HG03469 (cell line): ENCODE measurements at regions not wholly inside any gene's neighbourhood (a gene's known extent, or its start where the extent isn't known, plus 50 kb on each side); places are given as distances from the start of the nearest gene placed in this dataset.
"Not testable (repeated sequence)": the region's sequence is repeated elsewhere in the genome, so short reads cannot be mapped to it uniquely, and the experiment has no call there.

Source experiments
- ATAC-seq: cut with Tn5 transposase; IDR thresholded peaks from one replicate; pipeline ENCODE4 v1.9.1; 2021; ENCODE audit warnings: mild to moderate bottlenecking, moderate library complexity, moderate number of reproducible peaks; ENCODE audit not compliant: unreplicated experiment

GRCh38 chr12:127157501-127158366 is 1109.2 kb upstream of the TMEM132C start:
- ATAC-seq: not testable (repeated sequence)

DNA sequence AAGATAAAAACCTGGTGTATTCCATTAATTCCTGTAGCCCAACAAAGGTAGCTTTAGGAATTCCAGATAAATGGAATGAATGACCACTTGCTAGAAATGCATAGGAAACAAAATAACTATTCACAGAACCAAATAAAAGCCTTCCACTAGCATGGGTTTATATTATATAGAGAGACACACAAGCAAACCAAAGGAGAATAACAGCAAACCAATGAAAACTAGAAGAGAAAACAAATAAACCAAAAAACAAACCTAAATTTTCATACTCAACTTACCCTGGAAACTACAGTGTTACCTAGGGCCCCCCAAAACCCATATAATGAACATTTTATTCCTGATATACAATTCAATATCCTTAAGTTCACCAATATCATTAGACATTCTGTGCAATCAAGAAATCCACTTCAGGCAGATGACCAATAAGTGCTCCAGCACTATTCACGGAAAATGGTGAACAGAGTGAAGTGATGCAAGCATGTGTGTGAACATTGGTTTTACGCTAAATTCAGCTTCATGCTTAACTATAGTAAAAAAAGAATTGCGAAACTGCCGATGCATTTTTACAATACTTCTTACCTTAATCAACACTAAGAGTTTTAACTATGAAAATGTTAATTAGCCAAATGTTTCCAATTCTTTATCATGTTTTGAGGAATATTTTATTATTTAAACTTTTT is 1108.4 kb upstream of the TMEM132C start:
- no peak for ATAC-seq

GRCh38 chr12:127161466-127161865 is 1105.5 kb upstream of the TMEM132C start:
- no peak for ATAC-seq

GRCh38 chr12:127162307-127162706 is 1104.7 kb upstream of the TMEM132C start:
- no peak for ATAC-seq

- peak; percentile 77 for ATAC-seq
These were observed 1104.1 kb upstream of the TMEM132C start for GRCh38 chr12:127162902-127163301.

- peak; percentile 44 for ATAC-seq
These were observed 1101.2 kb upstream of the TMEM132C start for GRCh38 chr12:127165567-127166392.

- ATAC-seq: no peak
These were observed 1097.4 kb upstream of the TMEM132C start for GRCh38 chr12:127169321-127170181.

- ATAC-seq: no peak
These were observed 1096.5 kb upstream of the TMEM132C start for GRCh38 chr12:127170226-127171180.

DNA sequence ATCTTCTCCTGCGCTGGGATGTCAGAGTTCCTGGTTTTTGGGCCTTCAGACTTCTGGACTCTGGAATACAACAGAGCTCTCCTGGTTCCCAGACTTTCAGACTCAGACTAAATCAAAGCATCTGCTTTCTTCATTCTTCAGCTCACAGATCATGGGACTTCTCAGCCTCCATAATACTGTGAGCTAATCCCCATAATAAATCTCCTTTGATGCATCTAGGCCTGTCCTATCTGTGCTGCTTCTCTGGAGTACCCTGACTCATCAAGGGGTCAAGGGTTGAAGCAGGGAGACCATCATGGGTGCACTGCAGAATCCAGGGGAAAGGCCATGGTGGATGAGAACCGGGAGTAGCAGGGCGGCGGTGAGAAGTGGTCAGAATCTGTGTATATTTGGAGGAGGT is 1094.1 kb upstream of the TMEM132C start:
- ATAC-seq: no peak

DNA sequence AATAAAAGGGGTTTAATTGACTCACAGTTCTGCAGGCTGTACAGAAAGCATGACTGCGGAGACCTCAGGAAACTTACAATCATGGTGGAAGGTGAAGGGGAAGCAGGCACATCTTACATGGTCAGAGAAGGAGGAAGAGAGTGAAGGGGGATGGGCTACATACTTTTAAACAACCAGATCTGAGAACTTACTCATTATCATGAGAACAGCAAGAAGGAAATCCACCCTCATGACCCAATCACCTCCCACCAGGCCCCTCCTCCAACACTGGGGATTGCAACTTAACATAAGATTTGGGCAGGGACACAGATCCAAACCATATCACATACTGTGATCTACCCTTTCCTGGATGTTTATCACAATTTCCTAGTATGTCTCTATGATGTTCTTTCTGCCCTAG is 1093.0 kb upstream of the TMEM132C start:
- ATAC-seq: not testable (repeated sequence)

GRCh38 chr12:127174881-127175280 is 1092.1 kb upstream of the TMEM132C start:
- no peak for ATAC-seq

- ATAC-seq: no peak
These were observed 1091.6 kb upstream of the TMEM132C start for GRCh38 chr12:127175361-127175760.

GRCh38 chr12:127176804-127177203 is 1090.2 kb upstream of the TMEM132C start:
- no peak for ATAC-seq

GRCh38 chr12:127178052-127178451 is 1088.9 kb upstream of the TMEM132C start:
- no peak for ATAC-seq

DNA sequence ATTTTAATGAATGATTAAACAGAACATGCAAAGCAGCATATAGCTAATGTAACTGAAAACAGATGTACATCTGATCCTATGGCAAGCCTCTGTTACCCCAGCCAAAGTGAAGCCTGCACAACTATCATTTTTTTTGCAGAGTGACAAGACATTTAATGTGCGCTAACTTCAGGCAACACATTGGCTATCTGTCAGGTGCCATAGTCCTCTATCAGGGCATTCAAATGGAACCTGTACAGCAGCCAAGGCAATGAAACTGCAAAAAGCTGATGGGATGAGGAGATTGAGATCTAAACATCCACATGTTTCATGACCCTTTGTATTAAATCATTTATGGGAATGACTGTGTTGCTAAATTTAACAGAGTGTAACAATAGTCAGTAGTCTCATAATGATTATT is 1088.5 kb upstream of the TMEM132C start:
- ATAC-seq: no peak

DNA sequence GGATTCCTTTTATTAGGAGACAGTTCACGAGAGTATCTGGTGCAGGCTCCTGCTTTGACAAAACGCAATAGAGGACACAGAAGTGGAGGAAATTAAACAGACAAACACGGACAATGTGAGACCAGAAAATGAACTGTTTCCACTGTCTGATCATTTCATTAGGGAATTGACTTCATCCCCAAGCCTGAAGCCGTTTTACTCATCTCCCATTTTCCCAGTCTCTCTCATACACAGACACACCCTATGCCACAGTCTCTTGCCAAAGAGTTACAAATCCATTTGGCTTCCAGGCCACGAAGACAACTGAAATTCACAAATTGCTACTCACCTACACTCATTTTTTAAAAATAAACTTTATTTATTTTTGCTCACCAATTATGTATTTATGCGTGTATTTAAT is 1087.8 kb upstream of the TMEM132C start:
- no peak for ATAC-seq

DNA sequence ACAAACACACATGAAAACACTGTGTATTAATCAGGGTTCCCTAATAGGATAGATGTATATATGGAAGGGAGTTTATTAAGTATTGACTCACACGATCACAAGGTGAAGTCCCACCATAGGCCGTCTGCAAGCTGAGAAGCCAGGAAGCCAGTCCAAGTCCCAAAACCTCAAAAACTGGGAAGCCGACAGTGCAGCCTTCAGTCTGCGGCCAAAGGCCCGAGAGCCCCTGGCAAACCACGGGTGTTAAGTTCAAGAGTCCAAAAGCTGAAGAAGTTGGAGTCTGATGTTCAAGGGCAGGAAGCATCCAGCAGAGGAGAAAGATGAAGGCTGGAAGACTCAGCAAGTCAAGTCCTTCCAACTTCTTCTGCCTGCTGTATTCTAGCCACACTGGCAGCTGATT is 1085.0 kb upstream of the TMEM132C start:
- ATAC-seq: no peak

GRCh38 chr12:127189992-127190391 is 1077.0 kb upstream of the TMEM132C start:
- ATAC-seq: no peak

DNA sequence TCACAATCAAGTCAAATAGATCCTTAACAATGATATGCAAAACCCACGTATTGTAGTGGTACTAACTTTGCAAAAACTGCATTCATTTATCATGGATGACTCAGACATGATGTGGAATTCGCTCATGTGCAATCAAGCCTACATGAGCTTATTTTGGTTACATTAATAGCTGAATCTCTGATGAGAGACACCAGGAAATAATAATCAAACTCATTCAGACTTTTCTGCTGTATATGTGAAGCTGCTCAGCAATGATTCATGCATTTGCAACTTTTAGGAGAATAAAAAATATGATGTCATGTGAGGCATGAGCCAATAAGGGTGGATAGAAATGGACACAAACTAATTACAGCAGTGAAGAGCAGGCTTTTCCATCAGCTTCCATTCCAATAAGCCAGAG is 1075.8 kb upstream of the TMEM132C start:
- ATAC-seq: no peak
